ENCODE measurements at regions not wholly inside any gene's neighbourhood (a gene's known extent, or its start where the extent isn't known, plus 50 kb on each side); places are given as distances from the start of the nearest gene placed in this dataset.
"Not testable (repeated sequence)": the region's sequence is repeated elsewhere in the genome, so short reads cannot be mapped to it uniquely, and the experiment has no call there.

GRCh38 chr14:106177266-106178246 lies 651.2 kb downstream of the TMEM121 start:
- peaks cover 58% of the 10 kb centered on the region for H3K27me3 Mint-ChIP-seq
- peak overlapping the region; percentile 16 for H3K4me3 Mint-ChIP-seq
- CTCF ChIA-PET; H3K36me3 Mint-ChIP-seq; H3K9me3 Mint-ChIP-seq (ENCODE audit: low read depth): not testable (repeated sequence)
- peak; percentile 94 for ATAC-seq
- H3K27ac Mint-ChIP-seq, result peak overlapping the region; percentile 39
- peak; percentile 84 for DNase-seq
- peaks cover 57% of the 10 kb centered on the region for H3K4me1 Mint-ChIP-seq

DNA sequence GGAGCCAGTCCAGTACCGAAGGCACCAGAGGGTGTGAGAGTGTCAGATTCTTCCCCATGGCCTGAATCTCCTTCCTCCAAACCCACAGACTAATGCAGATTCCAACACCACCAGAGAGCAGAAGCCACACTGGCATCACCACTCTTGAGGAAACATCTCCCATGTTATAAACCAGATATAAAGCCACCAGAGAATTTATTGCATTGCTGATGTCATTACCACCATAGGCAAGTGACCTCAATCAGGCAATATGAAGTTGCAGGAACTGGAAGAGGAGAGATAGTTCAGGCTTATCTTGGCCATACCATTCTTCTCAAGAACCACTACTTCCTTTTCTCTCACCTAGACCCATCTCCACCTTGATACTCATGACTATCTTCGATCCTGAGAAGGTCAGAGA lies 653.4 kb downstream of the TMEM121 start:
- peaks cover 55% of the 10 kb centered on the region for H3K4me1 Mint-ChIP-seq
- ATAC-seq, result no peak
- H3K27me3 Mint-ChIP-seq, result peaks cover 68% of the 10 kb centered on the region
- H3K4me3 Mint-ChIP-seq, result no peak overlapping the region
- no peak for DNase-seq
- no peaks in the 10 kb centered on the region for H3K36me3 Mint-ChIP-seq
- no peaks in the 10 kb centered on the region for H3K9me3 Mint-ChIP-seq (ENCODE audit: low read depth)
- CTCF ChIA-PET, result interaction anchor here (1.3 to 3.9 kb wide), 2 partner anchors 9 to 85 kb away, joined by 3 to 23 read pairs; no protein-coding TSS in a partner anchor
- no peak overlapping the region for H3K27ac Mint-ChIP-seq

- peak; percentile 90 for ATAC-seq
- peak overlapping the region; percentile 63 for H3K27ac Mint-ChIP-seq
- H3K36me3 Mint-ChIP-seq; H3K4me3 Mint-ChIP-seq; H3K9me3 Mint-ChIP-seq (ENCODE audit: low read depth): not testable (repeated sequence)
- CTCF ChIA-PET, result interaction anchor here (1.0 to 3.5 kb wide), 12 partner anchors 8 to 97 kb away, joined by 3 to 37 read pairs (median 4); no protein-coding TSS in a partner anchor
- peaks cover 66% of the 10 kb centered on the region for H3K27me3 Mint-ChIP-seq
- peaks cover 37% of the 10 kb centered on the region for H3K4me1 Mint-ChIP-seq
- peak; percentile 91 for DNase-seq
Measured at GRCh38 chr14:106184771-106185170, 658.4 kb downstream of the TMEM121 start.

DNA sequence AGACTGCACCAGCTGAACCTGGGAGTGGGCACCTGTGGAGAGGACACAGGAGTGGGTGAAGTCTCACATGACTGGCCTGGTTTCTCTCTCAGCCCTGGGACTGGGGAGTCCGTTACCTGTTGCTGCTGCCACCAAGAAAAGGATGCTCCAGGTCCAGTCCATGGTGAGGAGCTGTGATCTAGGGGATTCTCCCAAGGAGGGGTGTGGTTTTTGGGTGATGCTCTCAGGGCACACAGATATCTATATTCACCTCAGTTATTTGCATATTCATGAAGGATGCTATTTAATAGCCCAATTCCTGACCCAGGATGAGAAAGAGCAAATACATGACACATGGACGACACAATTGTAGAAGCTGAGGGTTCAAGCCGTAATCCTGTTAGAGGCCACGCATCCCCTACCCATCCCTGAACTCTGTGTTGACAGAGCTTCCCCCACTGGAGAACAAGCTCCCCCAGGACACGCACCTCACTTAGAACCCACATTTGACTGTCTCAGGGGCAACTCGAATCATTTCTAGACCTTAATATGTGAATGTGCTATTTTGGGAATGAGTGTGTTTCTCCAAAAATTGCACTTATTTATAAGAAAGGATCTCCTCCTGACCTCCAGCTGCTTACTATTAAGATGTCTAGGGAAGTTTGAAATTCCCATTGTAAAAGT lies 658.9 kb downstream of the TMEM121 start:
- not testable (repeated sequence) for H3K4me3 Mint-ChIP-seq; H3K36me3 Mint-ChIP-seq; DNase-seq; H3K9me3 Mint-ChIP-seq (ENCODE audit: low read depth)
- CTCF ChIA-PET, result interaction anchor here (1.0 to 3.5 kb wide), 15 partner anchors 9 to 98 kb away, joined by 3 to 37 read pairs (median 4); no protein-coding TSS in a partner anchor
- H3K4me1 Mint-ChIP-seq, result peaks cover 34% of the 10 kb centered on the region
- H3K27me3 Mint-ChIP-seq, result peaks cover 65% of the 10 kb centered on the region
- H3K27ac Mint-ChIP-seq, result peak overlapping the region; percentile 63
- ATAC-seq, result peak; percentile 13

DNA sequence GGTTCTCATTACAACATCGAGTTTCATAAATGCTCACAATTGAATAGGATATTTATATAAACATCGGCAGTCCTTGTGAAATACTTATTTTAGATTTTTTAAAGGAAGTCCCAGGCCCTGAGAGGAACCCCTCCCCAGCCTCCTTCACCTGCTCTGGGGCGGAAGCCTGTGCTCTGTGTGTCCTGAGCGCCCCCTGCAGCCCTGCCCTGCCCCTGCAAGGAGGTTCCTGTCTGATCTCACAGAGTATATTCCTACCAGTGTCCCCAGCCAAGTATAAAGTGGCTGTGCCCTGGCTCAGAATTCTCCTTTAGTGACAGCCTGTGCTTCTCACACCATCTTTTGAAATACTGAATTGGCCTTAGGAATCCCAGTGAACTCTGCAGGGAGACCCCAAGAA lies 659.5 kb downstream of the TMEM121 start:
- Mint-ChIP-seq H3K27me3 (peaks cover 62% of the 10 kb centered on the region), H3K4me1 (peaks cover 34% of the 10 kb centered on the region), H3K36me3 (no peaks in the 10 kb centered on the region), H3K4me3 (no peak overlapping the region), H3K27ac (peak overlapping the region; percentile 46), H3K9me3 (ENCODE audit: low read depth) (no peaks in the 10 kb centered on the region)
- CTCF ChIA-PET, result interaction anchor here (1.0 to 3.5 kb wide), 12 partner anchors 10 to 99 kb away, joined by 3 to 37 read pairs (median 5); no protein-coding TSS in a partner anchor
- ATAC-seq (peak; percentile 78), DNase-seq (peak; percentile 78)

DNA sequence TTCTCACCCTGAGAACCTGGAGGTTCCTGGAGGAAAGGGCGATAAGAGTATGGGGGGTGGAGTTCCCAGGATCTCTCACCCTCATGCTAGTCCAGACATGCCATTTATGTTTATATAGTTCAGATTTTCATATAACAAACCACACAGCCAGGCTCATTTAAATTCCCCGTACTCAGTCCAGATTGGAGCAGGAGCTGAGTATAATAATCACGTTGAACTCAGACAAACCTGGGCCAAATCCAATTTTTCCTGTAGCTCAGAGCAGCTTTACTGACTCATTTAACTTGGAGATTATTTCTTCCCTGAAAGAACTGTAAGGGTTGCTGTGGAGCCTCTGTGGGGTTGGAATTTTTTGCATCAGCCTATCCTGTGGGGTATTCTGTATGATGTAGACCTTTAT lies 660.8 kb downstream of the TMEM121 start:
- Mint-ChIP-seq H3K4me3 (no peak overlapping the region), H3K4me1 (peaks cover 34% of the 10 kb centered on the region), H3K9me3 (ENCODE audit: low read depth) (no peaks in the 10 kb centered on the region), H3K36me3 (no peaks in the 10 kb centered on the region), H3K27me3 (peaks cover 67% of the 10 kb centered on the region), H3K27ac (no peak overlapping the region)
- no peak for DNase-seq
- CTCF ChIA-PET, result interaction anchor here (1.6 to 3.5 kb wide), 5 partner anchors 10 to 42 kb away, joined by 3 to 37 read pairs (median 6); no protein-coding TSS in a partner anchor
- ATAC-seq, result no peak

GRCh38 chr14:106192701-106193100 lies 666.3 kb downstream of the TMEM121 start:
- H3K9me3 Mint-ChIP-seq (ENCODE audit: low read depth); H3K36me3 Mint-ChIP-seq; H3K4me1 Mint-ChIP-seq; H3K27ac Mint-ChIP-seq; ATAC-seq; DNase-seq; H3K4me3 Mint-ChIP-seq; CTCF ChIA-PET: not testable (repeated sequence)
- peaks cover 61% of the 10 kb centered on the region for H3K27me3 Mint-ChIP-seq

GRCh38 chr14:106196459-106196858 lies 670.1 kb downstream of the TMEM121 start:
- peaks cover 18% of the 10 kb centered on the region for H3K4me1 Mint-ChIP-seq
- ATAC-seq; H3K9me3 Mint-ChIP-seq (ENCODE audit: low read depth); H3K4me3 Mint-ChIP-seq; H3K36me3 Mint-ChIP-seq; H3K27ac Mint-ChIP-seq: not testable (repeated sequence)
- peak; percentile 73 for DNase-seq
- peaks cover 70% of the 10 kb centered on the region for H3K27me3 Mint-ChIP-seq
- CTCF ChIA-PET, result interaction anchor here (1.4 to 2.1 kb wide), 2 partner anchors 11 to 15 kb away, joined by 3 to 7 read pairs; no protein-coding TSS in a partner anchor

GRCh38 chr14:106197264-106197663 lies 670.9 kb downstream of the TMEM121 start:
- ATAC-seq; H3K36me3 Mint-ChIP-seq; H3K27ac Mint-ChIP-seq; H3K4me3 Mint-ChIP-seq; H3K9me3 Mint-ChIP-seq (ENCODE audit: low read depth); DNase-seq: not testable (repeated sequence)
- Mint-ChIP-seq H3K4me1 (peaks cover 18% of the 10 kb centered on the region), H3K27me3 (peaks cover 70% of the 10 kb centered on the region)
- CTCF ChIA-PET, result interaction anchor here (0.9 to 1.6 kb wide), 4 partner anchors 10 to 221 kb away, joined by 3 to 5 read pairs (median 3); no protein-coding TSS in a partner anchor

GRCh38 chr14:106199097-106199496 lies 672.7 kb downstream of the TMEM121 start:
- Mint-ChIP-seq H3K36me3 (no peaks in the 10 kb centered on the region), H3K9me3 (ENCODE audit: low read depth) (no peaks in the 10 kb centered on the region), H3K4me3 (no peak overlapping the region), H3K4me1 (peaks cover 10% of the 10 kb centered on the region), H3K27ac (no peak overlapping the region), H3K27me3 (peaks cover 74% of the 10 kb centered on the region)
- DNase-seq (no peak), ATAC-seq (no peak)
- CTCF ChIA-PET, result interaction anchor here (1.2 to 2.4 kb wide), 4 partner anchors 12 to 58 kb away, joined by 3 to 11 read pairs (median 7); no protein-coding TSS in a partner anchor

DNA sequence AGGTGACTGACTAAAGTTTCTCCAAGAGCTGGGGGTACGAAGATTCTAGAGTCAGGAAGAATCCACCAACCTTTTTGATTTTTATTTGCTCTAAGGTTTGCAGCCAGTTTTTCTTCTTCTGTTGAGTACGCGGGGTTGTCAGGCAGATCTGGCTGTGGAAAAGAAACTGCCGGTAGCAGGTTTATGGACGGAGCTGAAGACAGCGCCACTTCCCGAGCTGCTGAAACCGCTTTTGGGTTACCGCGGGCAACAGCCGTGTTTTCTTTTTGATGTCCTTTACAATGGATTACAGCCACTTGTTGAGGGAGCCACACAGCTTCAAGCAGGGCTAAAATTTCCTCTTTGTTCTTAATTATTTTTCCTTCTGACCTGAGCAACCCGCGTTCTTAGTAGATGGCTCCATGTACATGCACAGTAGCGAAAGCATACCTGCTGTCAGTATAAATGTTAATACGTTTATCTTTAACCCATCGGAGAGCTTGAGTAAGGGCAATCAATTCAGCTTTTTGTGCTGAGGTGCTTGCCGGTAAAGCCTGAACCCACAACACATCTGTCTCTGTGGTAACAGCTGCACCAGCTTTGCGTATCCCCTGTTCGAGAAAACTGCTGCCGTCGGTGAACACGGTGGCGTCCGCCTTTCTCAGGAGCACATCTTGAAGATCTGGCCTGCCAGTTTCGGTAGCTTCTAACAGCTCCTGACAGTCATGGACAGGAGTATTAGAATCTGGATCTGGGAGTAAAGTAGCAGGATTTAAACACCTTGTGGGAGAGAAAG lies 674.3 kb downstream of the TMEM121 start:
- Mint-ChIP-seq H3K4me1 (peaks cover 10% of the 10 kb centered on the region), H3K4me3 (peak overlapping the region; percentile 11), H3K27me3 (peaks cover 71% of the 10 kb centered on the region), H3K36me3 (no peaks in the 10 kb centered on the region), H3K27ac (no peak overlapping the region), H3K9me3 (ENCODE audit: low read depth) (no peaks in the 10 kb centered on the region)
- DNase-seq (peak; percentile 52), ATAC-seq (peak; percentile 71)
- CTCF ChIA-PET, result interaction anchor here (0.9 to 2.4 kb wide), 12 partner anchors 9 to 173 kb away, joined by 3 to 11 read pairs (median 4); no protein-coding TSS in a partner anchor

DNA sequence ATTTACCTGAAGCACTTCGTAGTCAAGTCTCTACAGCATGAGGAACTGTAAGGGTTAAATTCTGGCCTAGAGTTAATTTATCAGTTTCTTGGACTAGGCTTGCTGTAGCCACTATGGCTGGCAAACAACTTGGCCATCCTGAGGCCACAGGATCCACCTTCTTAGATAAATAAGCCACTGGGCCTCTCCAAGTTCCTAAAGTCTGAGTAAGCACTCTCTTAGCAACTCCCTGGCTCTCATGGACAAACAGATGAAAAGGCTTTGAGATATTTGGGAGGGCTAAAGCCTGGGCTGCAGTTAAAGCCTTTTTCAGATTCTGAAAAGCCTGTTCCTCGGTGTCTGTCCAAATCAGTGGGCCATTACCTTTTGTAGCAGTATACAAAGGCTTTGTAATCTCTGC lies 675.0 kb downstream of the TMEM121 start:
- DNase-seq (no peak), ATAC-seq (no peak)
- no peak overlapping the region for H3K27ac Mint-ChIP-seq
- no peaks in the 10 kb centered on the region for H3K9me3 Mint-ChIP-seq (ENCODE audit: low read depth)
- CTCF ChIA-PET, result interaction anchor here (1.1 to 2.4 kb wide), 7 partner anchors 8 to 112 kb away, joined by 3 to 10 read pairs (median 3); no protein-coding TSS in a partner anchor
- H3K36me3 Mint-ChIP-seq, result no peaks in the 10 kb centered on the region
- H3K27me3 Mint-ChIP-seq, result peaks cover 71% of the 10 kb centered on the region
- H3K4me1 Mint-ChIP-seq, result peaks cover 10% of the 10 kb centered on the region
- H3K4me3 Mint-ChIP-seq, result no peak overlapping the region

Measured in activated CD8-positive, alpha-beta memory T cell treated with anti-CD3 and anti-CD28 coated beads, Interleukin-2, amount 10 ng/mL, durations not matched to agents 7 days and 5 days (primary cell).